HG03135 (cell line): ENCODE measurements at regions not wholly inside any gene's neighbourhood (a gene's known extent, or its start where the extent isn't known, plus 50 kb on each side); places are given as distances from the start of the nearest gene placed in this dataset.

Experiments used
- ATAC-seq: cut with Tn5 transposase; IDR thresholded peaks from one replicate; pipeline ENCODE4 v1.9.1; 2021; ENCODE audit warnings: mild to moderate bottlenecking, moderate library complexity; ENCODE audit not compliant: unreplicated experiment

DNA sequence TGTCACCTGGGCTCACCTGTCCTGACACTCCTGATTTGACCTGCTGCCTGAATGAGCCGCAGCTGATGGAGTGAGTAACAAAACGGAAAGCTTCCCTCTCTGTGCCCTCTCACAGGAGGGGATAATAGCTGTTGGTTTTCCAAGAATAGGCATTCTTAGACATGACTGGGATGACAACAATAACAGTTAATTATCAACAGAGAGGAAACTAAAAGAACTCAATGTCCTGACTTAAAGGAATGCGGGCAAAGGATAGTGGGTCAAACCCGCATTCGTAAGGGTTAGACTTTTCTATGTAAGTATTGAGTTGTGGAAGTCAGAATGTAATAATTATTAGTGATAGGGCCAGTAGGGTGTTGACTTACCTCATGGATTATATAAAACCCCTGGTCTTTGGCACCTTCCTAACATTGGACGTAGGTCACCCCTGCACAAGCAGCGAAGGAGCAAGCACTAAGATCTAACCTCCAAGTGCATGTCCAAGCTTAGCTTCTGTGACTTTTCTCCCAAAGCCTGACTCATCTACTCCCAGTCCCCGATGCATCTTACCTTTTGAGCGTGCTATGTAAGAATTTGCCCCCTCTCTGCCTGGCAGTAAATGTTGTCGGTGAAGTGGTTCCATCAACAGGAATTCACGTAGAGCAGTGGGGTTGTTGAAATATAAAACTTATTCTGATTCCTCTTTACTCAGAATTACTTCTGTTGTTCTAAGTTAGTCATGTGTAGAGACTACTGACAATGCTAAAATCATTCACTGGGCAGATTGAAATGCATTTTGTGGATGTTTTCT is 442.3 kb downstream of the FGF9 start:
- no peak for ATAC-seq

GRCh38 chr13:22114630-22115311 is 443.9 kb downstream of the FGF9 start:
- ATAC-seq, result peak; percentile 89

GRCh38 chr13:22118158-22118557 is 447.3 kb downstream of the FGF9 start:
- ATAC-seq, result no peak

DNA sequence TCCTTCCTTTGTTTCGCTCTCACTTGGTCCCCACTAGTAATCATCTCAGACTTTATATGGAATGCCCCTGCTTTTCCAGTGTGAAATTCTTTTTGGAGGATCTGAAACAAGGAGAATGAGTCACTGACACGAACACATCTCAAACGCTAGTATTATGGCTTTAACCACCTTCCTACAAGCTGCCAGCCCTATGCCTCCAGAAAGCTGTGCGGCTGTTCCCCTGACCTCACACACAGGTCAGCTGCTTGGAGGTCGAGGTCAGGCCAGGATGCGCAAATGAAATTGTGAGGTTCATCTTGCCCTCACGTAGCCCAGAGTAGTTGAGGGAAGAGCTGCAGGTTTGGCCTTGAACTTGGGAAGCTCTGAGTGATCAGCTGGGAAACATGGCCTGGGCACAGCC is 449.8 kb downstream of the FGF9 start:
- ATAC-seq, result no peak

DNA sequence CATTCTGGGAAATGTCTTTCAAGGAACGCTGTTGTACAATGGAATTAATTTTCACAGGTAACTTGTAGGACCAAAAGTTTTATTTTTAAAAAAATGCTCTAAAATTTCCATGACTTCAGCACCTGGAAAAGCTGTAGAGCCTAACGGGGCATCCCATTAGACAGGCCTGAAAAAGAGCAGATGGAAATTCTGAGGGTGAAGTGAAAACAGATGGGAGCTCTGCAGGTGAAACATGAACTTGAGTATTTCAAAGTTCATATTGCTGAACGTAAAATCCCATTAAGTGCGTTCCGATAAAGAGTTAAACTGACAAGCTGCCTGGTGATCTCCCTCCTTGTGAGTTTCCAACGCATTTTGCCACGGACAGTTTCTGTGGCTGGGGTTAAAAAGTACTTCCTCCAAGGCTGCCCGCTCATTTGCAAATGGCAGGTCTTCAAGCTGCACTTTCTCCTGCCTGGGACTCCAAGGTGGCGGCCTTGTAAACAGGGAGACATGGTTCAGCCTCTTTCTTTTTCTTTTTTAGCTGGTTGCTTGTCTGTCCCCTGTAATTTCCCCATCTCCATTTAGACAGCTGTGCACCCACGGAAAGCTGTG is 450.4 kb downstream of the FGF9 start:
- no peak for ATAC-seq

DNA sequence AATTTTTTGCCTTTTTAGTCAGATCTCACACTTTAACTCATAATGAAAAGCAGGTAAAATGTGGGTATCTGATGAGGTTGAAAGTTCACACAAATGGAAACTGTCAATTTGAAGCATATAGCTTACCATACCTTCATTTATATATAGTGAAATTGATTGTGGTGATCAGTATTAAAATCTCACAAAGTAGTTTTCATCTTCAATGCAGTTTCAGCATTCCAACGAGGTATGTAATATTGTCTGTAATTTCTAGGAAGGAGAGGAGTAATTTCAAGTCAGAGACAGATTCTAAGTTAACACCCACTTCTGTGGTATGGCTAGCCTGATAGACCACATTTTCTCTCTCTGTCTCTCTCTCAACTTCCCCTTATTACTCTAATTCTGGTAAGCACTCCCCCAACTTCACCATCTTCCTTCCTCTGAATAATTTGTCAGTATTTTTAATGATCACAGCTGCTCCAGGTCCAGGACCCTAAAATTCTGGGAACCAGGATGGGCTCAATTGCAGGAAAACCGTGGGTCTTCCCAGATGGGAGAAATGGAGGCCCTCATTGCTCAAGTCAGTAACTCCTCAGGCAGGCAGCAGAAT is 455.7 kb downstream of the FGF9 start:
- peak; percentile 98 for ATAC-seq

DNA sequence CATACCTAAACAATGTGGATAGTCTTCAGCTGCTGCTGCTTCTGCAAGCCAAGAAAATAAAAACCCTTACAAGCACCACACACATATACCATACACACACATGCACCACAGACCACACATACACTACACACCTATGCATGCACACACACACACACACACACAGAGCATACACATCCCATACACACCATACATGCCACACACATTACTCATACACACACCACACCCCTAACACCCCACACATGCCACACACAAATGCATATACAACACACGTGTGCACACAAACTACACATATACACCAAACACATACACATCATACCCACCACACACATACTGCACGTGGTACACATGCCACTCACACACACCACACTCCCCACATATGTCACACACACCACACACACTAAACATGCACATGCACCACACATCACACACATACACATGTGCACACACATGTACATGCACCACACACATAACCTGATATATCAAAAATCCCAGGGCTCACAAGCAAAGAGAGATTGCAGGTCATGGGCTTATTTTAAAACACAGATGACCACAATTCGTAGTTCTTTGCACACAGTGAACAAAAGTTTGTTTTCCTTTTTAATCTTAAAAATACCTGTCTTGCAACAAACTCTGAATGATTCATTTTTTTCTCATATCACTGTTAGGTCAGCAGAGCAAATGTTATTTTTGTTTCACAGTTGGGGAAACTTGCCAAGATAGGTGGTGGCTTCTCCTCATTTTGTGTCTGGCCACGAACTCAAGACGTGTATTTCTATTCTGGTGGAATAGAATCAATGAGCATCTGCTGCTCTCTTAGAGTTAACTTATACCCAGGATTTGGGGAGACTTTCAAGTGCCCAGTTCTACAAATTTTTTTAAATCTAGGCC is 456.6 kb downstream of the FGF9 start:
- ATAC-seq, result no peak

DNA sequence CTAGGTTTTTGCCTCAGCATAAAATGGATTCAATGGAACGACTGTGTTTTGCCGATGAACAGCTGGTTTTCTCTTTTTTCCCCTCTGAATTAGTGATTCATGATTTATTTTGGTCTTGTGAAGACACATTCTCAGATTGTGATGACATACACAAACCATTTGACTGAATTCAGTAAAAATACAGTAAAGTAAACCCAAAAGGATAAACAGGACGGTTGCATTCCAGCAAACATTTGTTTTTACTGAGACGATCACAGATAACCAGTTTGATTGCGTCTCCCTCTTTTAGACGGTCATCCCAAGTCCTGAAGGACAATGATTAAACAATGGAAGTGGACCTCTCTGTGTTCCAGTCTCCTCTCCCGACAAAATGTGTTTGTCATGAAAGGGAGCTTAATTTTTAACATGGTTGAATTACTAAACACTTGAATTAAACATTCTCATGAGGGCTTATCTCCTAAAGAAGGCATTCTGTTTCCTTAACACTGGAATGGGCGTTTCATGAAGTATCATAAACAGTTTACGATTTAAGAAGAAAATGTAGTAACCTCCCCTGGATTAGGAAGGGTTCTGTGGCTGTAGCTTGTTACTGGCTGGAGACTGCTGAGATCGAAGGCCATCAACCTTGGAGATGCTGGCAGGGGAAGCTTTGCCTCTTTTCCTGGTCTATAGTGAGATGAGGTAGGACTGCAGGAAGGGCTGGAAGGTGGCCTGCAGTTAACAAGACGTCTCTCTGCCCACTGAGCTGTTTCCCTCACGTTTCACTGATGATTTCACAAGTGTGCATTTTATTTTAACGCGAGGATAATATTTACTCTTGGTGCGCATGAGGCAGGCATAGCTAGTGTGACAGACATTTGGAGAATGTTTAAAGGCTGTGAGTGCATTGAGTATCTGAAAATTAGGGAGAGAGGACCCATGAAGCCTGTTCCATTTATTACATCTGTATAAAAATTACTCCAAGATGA is 457.9 kb downstream of the FGF9 start:
- ATAC-seq, result no peak

DNA sequence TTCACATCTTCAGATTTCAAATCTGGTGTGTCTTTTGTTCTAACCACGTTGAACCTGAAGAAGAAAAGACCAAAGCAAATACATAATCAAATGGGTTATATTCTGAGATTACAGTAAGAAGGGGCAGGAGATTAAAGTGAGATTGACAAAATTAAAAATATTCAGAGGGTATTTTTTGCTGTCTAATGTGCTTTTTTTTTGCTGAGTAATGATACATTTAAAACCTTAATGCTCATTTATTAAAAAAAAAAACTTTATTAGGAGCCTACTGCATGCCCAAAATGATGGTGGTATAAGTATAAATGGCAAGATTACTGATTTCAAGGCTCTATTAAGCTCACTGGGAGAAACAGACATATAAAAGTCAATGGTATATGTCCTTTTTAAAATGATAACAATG is 459.4 kb downstream of the FGF9 start:
- no peak for ATAC-seq

DNA sequence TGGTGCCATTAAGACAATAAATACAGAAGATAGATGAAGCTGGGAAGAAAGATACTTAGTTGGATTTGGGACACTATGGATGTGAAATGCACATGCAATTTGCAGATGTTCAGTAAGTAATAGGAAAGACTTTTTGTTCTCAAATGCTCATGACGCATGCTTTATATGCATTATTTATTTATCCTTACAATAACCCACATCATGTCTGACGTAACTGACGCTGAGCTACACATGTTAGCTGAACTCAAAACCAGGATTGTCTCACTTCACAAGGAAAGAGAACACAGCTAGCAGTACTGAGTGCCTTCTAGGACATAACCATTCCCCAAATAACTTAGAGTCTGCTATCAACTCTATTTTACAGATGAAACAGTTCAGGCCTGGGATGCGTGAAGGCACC is 463.4 kb downstream of the FGF9 start:
- no peak for ATAC-seq

DNA sequence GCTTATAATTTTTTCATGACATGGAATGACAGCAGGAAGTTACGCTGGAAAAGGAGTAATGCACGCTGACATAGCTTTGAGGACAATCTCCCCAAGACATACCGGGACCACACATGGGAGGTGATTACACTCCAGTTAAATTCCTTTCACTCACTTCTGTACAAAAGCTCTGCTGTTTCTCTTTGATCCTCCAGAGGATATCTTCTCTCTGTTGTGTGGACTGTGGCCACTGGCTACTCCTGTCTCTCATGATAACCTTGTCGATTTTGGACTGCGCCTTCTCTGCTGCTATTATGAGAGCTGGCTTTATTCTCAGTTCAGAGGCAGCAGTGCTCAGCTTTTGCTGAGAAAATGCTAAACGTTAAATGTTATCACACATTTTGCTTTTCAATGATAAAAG is 464.6 kb downstream of the FGF9 start:
- no peak for ATAC-seq

- ATAC-seq, result no peak
These were observed 466.6 kb downstream of the FGF9 start for GRCh38 chr13:22137361-22138050.

DNA sequence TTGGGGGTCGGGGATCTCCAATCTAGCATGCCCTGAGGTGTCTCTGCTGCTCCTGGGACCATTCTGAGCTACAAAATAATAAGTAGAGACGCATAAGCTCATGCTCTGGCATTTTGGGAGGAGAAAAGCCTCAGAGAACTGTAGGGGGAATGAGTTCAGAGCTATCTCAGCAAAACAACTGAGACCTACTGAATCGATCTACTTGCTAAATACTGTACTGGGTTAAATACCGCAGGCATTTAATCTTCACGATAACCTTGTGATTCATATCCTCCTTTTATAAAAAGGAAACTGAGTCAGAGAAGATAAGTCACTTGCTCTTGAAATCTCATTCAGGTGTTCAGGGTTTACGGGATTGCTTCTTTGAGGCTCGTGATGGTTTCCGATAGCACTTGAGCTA is 468.1 kb downstream of the FGF9 start:
- ATAC-seq, result no peak

DNA sequence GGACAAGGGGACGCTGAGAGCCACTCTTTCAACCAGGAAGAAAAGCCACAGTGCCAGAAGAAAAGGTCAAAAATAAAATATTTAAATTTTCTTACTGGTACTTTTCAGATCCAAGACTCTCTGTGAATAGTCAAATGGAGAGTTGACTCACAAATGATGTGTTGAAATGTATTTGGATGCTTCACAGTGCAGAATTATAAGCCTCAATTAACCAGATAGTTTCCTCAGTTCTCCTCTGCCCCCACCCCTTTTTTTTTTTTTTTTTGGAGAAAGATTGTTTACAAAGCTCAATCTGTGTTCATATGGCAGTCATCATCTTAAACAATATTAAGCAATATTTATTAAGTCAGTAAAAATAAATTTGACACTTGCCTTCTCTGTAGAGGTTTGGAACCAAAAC is 470.8 kb downstream of the FGF9 start:
- ATAC-seq, result no peak

DNA sequence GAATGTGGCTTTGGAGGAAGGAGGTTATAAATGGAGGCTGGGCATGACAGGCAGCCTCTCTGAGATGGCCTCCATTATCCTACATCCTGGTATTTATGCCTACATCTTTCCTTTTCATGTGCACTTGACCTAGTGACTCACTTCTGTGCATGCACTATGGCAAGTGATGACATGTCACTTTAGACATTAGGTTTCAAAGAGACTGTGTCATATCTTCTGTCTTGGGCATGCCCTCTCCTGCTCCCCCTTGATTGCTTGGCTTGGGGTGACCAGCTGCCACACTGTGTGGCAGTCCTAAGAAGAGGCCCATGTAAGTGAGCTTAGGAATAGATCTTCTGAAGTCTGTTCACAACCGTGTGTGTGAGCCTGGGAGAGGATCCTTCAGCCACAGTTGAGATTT is 472.8 kb downstream of the FGF9 start:
- ATAC-seq, result no peak

GRCh38 chr13:22144806-22145205 is 473.9 kb downstream of the FGF9 start:
- ATAC-seq, result no peak

DNA sequence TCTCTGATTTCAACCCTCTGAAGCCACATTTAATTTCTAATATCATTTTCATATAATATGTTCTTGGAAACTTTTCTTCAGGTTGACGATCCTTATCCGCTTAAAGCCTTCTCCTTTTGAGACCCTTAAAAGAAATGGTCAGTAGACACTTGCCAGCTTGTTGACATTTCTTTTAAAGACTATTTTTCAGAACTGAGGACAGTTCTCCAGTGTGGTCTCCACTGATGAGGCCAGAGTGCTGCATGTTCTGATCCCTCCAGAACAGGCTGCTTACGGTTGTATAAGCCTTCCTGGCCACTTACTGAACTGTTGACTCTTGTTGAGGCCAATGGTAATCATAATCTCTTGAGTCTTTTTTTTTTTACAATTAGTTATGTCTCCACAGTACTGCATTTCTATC is 477.3 kb downstream of the FGF9 start:
- no peak for ATAC-seq

GRCh38 chr13:22152751-22153150 is 481.9 kb downstream of the FGF9 start:
- ATAC-seq, result no peak

GRCh38 chr13:22154041-22154440 is 483.2 kb downstream of the FGF9 start:
- no peak for ATAC-seq
